ENCODE measurements at regions not wholly inside any gene's neighbourhood (a gene's known extent, or its start where the extent isn't known, plus 50 kb on each side); places are given as distances from the start of the nearest gene placed in this dataset.

GRCh38 chr13:76307142-76307541 is 579.1 kb downstream of the KCTD12 start:
- TF ChIP-seq, protein P1, sequence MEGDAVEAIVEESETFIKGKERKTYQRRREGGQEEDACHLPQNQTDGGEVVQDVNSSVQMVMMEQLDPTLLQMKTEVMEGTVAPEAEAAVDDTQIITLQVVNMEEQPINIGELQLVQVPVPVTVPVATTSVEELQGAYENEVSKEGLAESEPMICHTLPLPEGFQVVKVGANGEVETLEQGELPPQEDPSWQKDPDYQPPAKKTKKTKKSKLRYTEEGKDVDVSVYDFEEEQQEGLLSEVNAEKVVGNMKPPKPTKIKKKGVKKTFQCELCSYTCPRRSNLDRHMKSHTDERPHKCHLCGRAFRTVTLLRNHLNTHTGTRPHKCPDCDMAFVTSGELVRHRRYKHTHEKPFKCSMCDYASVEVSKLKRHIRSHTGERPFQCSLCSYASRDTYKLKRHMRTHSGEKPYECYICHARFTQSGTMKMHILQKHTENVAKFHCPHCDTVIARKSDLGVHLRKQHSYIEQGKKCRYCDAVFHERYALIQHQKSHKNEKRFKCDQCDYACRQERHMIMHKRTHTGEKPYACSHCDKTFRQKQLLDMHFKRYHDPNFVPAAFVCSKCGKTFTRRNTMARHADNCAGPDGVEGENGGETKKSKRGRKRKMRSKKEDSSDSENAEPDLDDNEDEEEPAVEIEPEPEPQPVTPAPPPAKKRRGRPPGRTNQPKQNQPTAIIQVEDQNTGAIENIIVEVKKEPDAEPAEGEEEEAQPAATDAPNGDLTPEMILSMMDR (conservative IDR thresholded peaks at IDR 0.05), result no peak
- no peak for TF ChIP-seq EZH2 (IDR thresholded peaks at IDR 0.05; ENCODE audit: low read depth)
